HG02981 (cell line): ENCODE measurements at regions not wholly inside any gene's neighbourhood (a gene's known extent, or its start where the extent isn't known, plus 50 kb on each side); places are given as distances from the start of the nearest gene placed in this dataset.

Source experiments
- ATAC-seq: cut with Tn5 transposase; IDR thresholded peaks from one replicate; pipeline ENCODE4 v1.9.1; 2021; ENCODE audit warnings: mild to moderate bottlenecking, moderate library complexity; ENCODE audit not compliant: unreplicated experiment

- no peak for ATAC-seq
These were observed 266.4 kb downstream of the MRTFB start for GRCh38 chr16:14337303-14338191.

- ATAC-seq: no peak
These were observed 264.2 kb downstream of the MRTFB start for GRCh38 chr16:14335297-14335696.

GRCh38 chr16:14334366-14335080, 263.4 kb downstream of the MRTFB start:
- no peak for ATAC-seq

GRCh38 chr16:14333361-14333760, 262.2 kb downstream of the MRTFB start:
- ATAC-seq: no peak

- no peak for ATAC-seq
These were observed 259.9 kb downstream of the MRTFB start for GRCh38 chr16:14331020-14331419.

- no peak for ATAC-seq
These were observed 258.7 kb downstream of the MRTFB start for GRCh38 chr16:14329727-14330350.

- ATAC-seq: no peak
These were observed 254.6 kb downstream of the MRTFB start for GRCh38 chr16:14325502-14326401.

- ATAC-seq: no peak
These were observed 253.5 kb downstream of the MRTFB start for GRCh38 chr16:14324581-14324980.

GRCh38 chr16:14322186-14322585, 251.1 kb downstream of the MRTFB start:
- no peak for ATAC-seq

GRCh38 chr16:14321542-14321941, 250.4 kb downstream of the MRTFB start:
- ATAC-seq: no peak

- no peak for ATAC-seq
These were observed 249.3 kb downstream of the MRTFB start for GRCh38 chr16:14320406-14320805.
